SK-N-MC (cell line): ENCODE measurements at regions not wholly inside any gene's neighbourhood (a gene's known extent, or its start where the extent isn't known, plus 50 kb on each side); places are given as distances from the start of the nearest gene placed in this dataset.

Source experiments
- FOXP2 ChIP-seq: optimal IDR thresholded peaks from 2 replicates; pipeline ENCODE3; 2011; ENCODE audit warnings: mild to moderate bottlenecking, moderate library complexity; ENCODE audit not compliant: insufficient read depth; ENCODE audit errors: extremely low read length, control extremely low read depth
- POLR2AphosphoS5 ChIP-seq: IDR thresholded peaks from 2 replicates; pipeline ENCODE4 v1.6.1; 2012; ENCODE audit warnings: mild to moderate bottlenecking, low read depth, low read length, borderline replicate concordance

GRCh38 chr6:77021778-77022177, 441.5 kb downstream of the HTR1B start:
- no peak for TF ChIP-seq POLR2AphosphoS5
- no peak for TF ChIP-seq FOXP2
